IMR-90 (cell line): ENCODE measurements at regions not wholly inside any gene's neighbourhood (a gene's known extent, or its start where the extent isn't known, plus 50 kb on each side); places are given as distances from the start of the nearest gene placed in this dataset.

Experiments
- BHLHE40 ChIP-seq: fragments of 150-350 bp; IDR thresholded peaks from 2 replicates; pipeline ENCODE4 v1.6.1; 2016; ENCODE audit warnings: mild to moderate bottlenecking, low read depth, low read length
- CEBPB ChIP-seq: IDR thresholded peaks from 2 replicates; pipeline ENCODE4 v1.6.1; 2012; ENCODE audit warnings: low read depth, low read length, improper control_type of control experiment
- CHD1 ChIP-seq: IDR thresholded peaks from 2 replicates; pipeline ENCODE4 v1.6.1; 2012; ENCODE audit warnings: low read depth, low read length, improper control_type of control experiment
- CTCF ChIP-seq: conservative IDR thresholded peaks from 2 replicates; pipeline ENCODE4 v1.5.1; 2012; ENCODE audit warnings: mild to moderate bottlenecking, low read depth, low read length, improper control_type of control experiment
- ELK1 ChIP-seq: fragments of 150-350 bp; IDR thresholded peaks from 2 replicates; pipeline ENCODE4 v1.6.1; 2016; ENCODE audit warnings: low read depth, mild to moderate bottlenecking, low read length, moderate library complexity, borderline replicate concordance
- FOS ChIP-seq: fragments of 150-350 bp; IDR thresholded peaks from 2 replicates; pipeline ENCODE4 v1.6.1; 2016; ENCODE audit warnings: low read depth, low read length
- MAFK ChIP-seq: IDR thresholded peaks from 2 replicates; pipeline ENCODE4 v1.6.1; 2012; ENCODE audit warnings: low read depth, low read length, improper control_type of control experiment
- MAZ ChIP-seq: IDR thresholded peaks from 2 replicates; pipeline ENCODE4 v1.6.1; 2012; ENCODE audit warnings: low read depth, mild to moderate bottlenecking, low read length, improper control_type of control experiment, moderate library complexity, borderline replicate concordance
- POLR2A ChIP-seq: IDR thresholded peaks from 2 replicates; pipeline ENCODE4 v1.6.1; 2012; ENCODE audit warnings: mild to moderate bottlenecking, low read depth, low read length
- RAD21 ChIP-seq: IDR thresholded peaks from 2 replicates; pipeline ENCODE4 v1.6.1; 2012; ENCODE audit warnings: low read length, improper control_type of control experiment
- RCOR1 ChIP-seq: IDR thresholded peaks from 2 replicates; pipeline ENCODE4 v1.6.1; 2012; ENCODE audit warnings: mild to moderate bottlenecking, low read length, improper control_type of control experiment; ENCODE audit not compliant: insufficient replicate concordance
- RFX5 ChIP-seq: IDR thresholded peaks from 2 replicates; pipeline ENCODE4 v1.8.0; 2012; ENCODE audit warnings: low read depth, mild to moderate bottlenecking, low read length, moderate library complexity
- SMC3 ChIP-seq: fragments of 150-350 bp; IDR thresholded peaks from 2 replicates; pipeline ENCODE4 v1.6.1; 2016; ENCODE audit warnings: low read depth, mild to moderate bottlenecking, antibody characterized with exemption, low read length, moderate library complexity
- USF2 ChIP-seq: fragments of 150-350 bp; IDR thresholded peaks from 2 replicates; pipeline ENCODE4 v1.6.1; 2017; ENCODE audit warnings: mild to moderate bottlenecking, antibody characterized with exemption, low read length, low read depth

- no peak for TF ChIP-seq CTCF
- no peak for TF ChIP-seq BHLHE40
- TF ChIP-seq POLR2A = no peak
- TF ChIP-seq CHD1 = no peak
- TF ChIP-seq MAZ = no peak
- TF ChIP-seq RFX5 = no peak
- TF ChIP-seq RAD21 = no peak
- TF ChIP-seq ELK1 = no peak
- TF ChIP-seq FOS = no peak
- no peak for TF ChIP-seq MAFK
- TF ChIP-seq CEBPB = no peak
- TF ChIP-seq SMC3 = no peak
- no peak for TF ChIP-seq USF2
- no peak for TF ChIP-seq RCOR1
Measured at GRCh38 chr3:81433675-81434074, 327.8 kb downstream of the GBE1 start.
